Keratinocyte (primary cell): ENCODE measurements at regions not wholly inside any gene's neighbourhood (a gene's known extent, or its start where the extent isn't known, plus 50 kb on each side); places are given as distances from the start of the nearest gene placed in this dataset.

ENCODE experiments used
- DNase-seq: peaks from one replicate; pipeline ENCODE4 v3.0.0-alpha.2; 2011; ENCODE audit warnings: low read depth, missing footprints, low spot score
- FAIRE-seq: peaks from 2 replicates; lab custom pipeline; 2011; peaks lifted over from hg19 to GRCh38; lab: Jason Lieb, UNC
- H2AFZ ChIP-seq: 2 replicates; pipeline ENCODE4 v1.6.0; 2012; ENCODE audit warnings: low read length, control low read depth, inconsistent platforms; ENCODE audit not compliant: control insufficient read depth
- H3K27ac ChIP-seq: 2 replicates; pipeline ENCODE4 v1.5.1; 2011; ENCODE audit warnings: low read length; ENCODE audit not compliant: control insufficient read depth, insufficient read depth
- H3K27me3 ChIP-seq: 3 replicates; pipeline ENCODE4 v1.6.0; 2011; ENCODE audit warnings: low read length; ENCODE audit not compliant: control insufficient read depth, insufficient read depth; ENCODE audit errors: extremely low read depth
- H3K36me3 ChIP-seq, 2 experiments: 2 replicates in 1 of 2; 3 replicates in 1 of 2; pipeline ENCODE4 v1.5.1; 2011; ENCODE audit warnings: low read length in 2 of 2, mild to moderate bottlenecking in 1 of 2; ENCODE audit not compliant: control insufficient read depth in 2 of 2, insufficient read depth in 2 of 2; ENCODE audit errors: extremely low read depth in 1 of 2
- H3K4me1 ChIP-seq: 3 replicates; pipeline ENCODE4 v1.5.1; 2011; ENCODE audit warnings: low read length; ENCODE audit not compliant: control insufficient read depth, insufficient read depth; ENCODE audit errors: extremely low read depth
- H3K4me2 ChIP-seq: 3 replicates; pipeline ENCODE4 v1.6.0; 2011; ENCODE audit warnings: low read depth, low read length; ENCODE audit not compliant: control insufficient read depth, insufficient read depth; ENCODE audit errors: extremely low read depth
- H3K4me3 ChIP-seq, 3 experiments: fragments of 200-600 bp in 1 of 3; sonication (generic) in 1 of 3; 2 replicates in 2 of 3; 3 replicates in 1 of 3; pipeline ENCODE4 v1.5.1; 2011 to 2016; ENCODE audit warnings: low read length in 3 of 3, mild to moderate bottlenecking in 3 of 3, control low read depth in 2 of 3, inconsistent platforms in 1 of 3, low read depth in 1 of 3, mixed read lengths in 1 of 3, mixed run types in 1 of 3, moderate library complexity in 1 of 3; ENCODE audit not compliant: control insufficient read depth in 2 of 3, insufficient read depth in 2 of 3; ENCODE audit errors: extremely low read depth in 1 of 3
- H3K79me2 ChIP-seq: 2 replicates; pipeline ENCODE4 v1.6.0; 2012; ENCODE audit warnings: low read length; ENCODE audit not compliant: control insufficient read depth, insufficient read depth
- H3K9ac ChIP-seq: 3 replicates; pipeline ENCODE4 v1.6.0; 2011; ENCODE audit warnings: low read length; ENCODE audit not compliant: control insufficient read depth, insufficient read depth; ENCODE audit errors: extremely low read depth
- H3K9me1 ChIP-seq: 3 replicates; pipeline ENCODE4 v1.6.0; 2011; ENCODE audit warnings: low read length; ENCODE audit not compliant: control insufficient read depth, insufficient read depth; ENCODE audit errors: extremely low read depth
- H3K9me3 ChIP-seq: 2 replicates; pipeline ENCODE4 v1.5.1; 2012; ENCODE audit warnings: low read depth, low read length; ENCODE audit not compliant: control insufficient read depth
- H4K20me1 ChIP-seq: 3 replicates; pipeline ENCODE4 v1.6.0; 2011; ENCODE audit warnings: low read length; ENCODE audit not compliant: control insufficient read depth, insufficient read depth; ENCODE audit errors: extremely low read depth
- CTCF ChIP-seq, 3 experiments: IDR thresholded peaks in 1 of 3; conservative IDR thresholded peaks in 1 of 3; optimal IDR thresholded peaks in 1 of 3; 2 replicates in 2 of 3; 3 replicates in 1 of 3; pipeline versions ENCODE3 to v1.5.1; 2011; ENCODE audit warnings: low read length in 3 of 3, mild to moderate bottlenecking in 3 of 3, moderate library complexity in 2 of 3, control low read depth in 1 of 3, inconsistent platforms in 1 of 3; ENCODE audit not compliant: insufficient read depth in 2 of 3; ENCODE audit errors: extremely low read depth in 1 of 3
- EZH2 ChIP-seq: IDR thresholded peaks from one replicate; pipeline ENCODE4 v1.6.1; 2012; ENCODE audit warnings: inconsistent platforms, mild to moderate bottlenecking, low read length, moderate library complexity
- dilution Hi-C: fragments of 300-500 bp; cut with MboI; formaldehyde crosslinking; loops from one replicate; pipeline ENCODE4 v1.7.0; 2020; ENCODE audit warnings: low sequenced_read_pairs; ENCODE audit not compliant: extremely low pct_ligation_motif_present

GRCh38 chr4:23736466-23736865 is 153.4 kb downstream of the PPARGC1A start:
- Histone ChIP-seq H3K36me3 (no peaks in the 10 kb centered on the region), H2AFZ (no peak overlapping the region), H3K4me1 (no peaks in the 10 kb centered on the region), H3K4me2 (no peak overlapping the region), H3K9me3 (no peaks in the 10 kb centered on the region), H3K27me3 (no peaks in the 10 kb centered on the region), H3K79me2 (no peaks in the 10 kb centered on the region), H3K4me3 (no peak overlapping the region), H3K27ac (no peak overlapping the region), H3K9me1 (no peaks in the 10 kb centered on the region), H4K20me1 (no peaks in the 10 kb centered on the region), H3K9ac (no peak overlapping the region)
- no peak for DNase-seq
- TF ChIP-seq EZH2 (no peak), CTCF (optimal IDR thresholded peaks at IDR 0.05 in 1 of 3, IDR thresholded peaks at IDR 0.05 in 1 of 3, conservative IDR thresholded peaks at IDR 0.05 in 1 of 3; ENCODE audit: extremely low read depth in 1 of 3, insufficient read depth in 2 of 3, low read length in 3 of 3) (no peak)
- no peak for FAIRE-seq
- dilution Hi-C loops: no loop called here

- Histone ChIP-seq H3K27ac (no peak overlapping the region), H3K27me3 (no peaks in the 10 kb centered on the region), H3K9me3 (no peaks in the 10 kb centered on the region), H3K4me2 (no peak overlapping the region), H4K20me1 (no peaks in the 10 kb centered on the region), H3K36me3 (no peaks in the 10 kb centered on the region), H3K79me2 (no peaks in the 10 kb centered on the region), H3K9me1 (no peaks in the 10 kb centered on the region), H3K9ac (no peak overlapping the region), H3K4me3 (no peak overlapping the region), H2AFZ (no peak overlapping the region), H3K4me1 (peaks cover 4% of the 10 kb centered on the region)
- DNase-seq (no peak), FAIRE-seq (no peak)
- TF ChIP-seq CTCF (optimal IDR thresholded peaks at IDR 0.05 in 1 of 3, IDR thresholded peaks at IDR 0.05 in 1 of 3, conservative IDR thresholded peaks at IDR 0.05 in 1 of 3; ENCODE audit: extremely low read depth in 1 of 3, insufficient read depth in 2 of 3, low read length in 3 of 3) (no peak), EZH2 (no peak)
- dilution Hi-C loops: no loop called here
These were observed 155.8 kb downstream of the PPARGC1A start for GRCh38 chr4:23734000-23734399.
